ENCODE measurements at regions not wholly inside any gene's neighbourhood (a gene's known extent, or its start where the extent isn't known, plus 50 kb on each side); places are given as distances from the start of the nearest gene placed in this dataset.

DNA sequence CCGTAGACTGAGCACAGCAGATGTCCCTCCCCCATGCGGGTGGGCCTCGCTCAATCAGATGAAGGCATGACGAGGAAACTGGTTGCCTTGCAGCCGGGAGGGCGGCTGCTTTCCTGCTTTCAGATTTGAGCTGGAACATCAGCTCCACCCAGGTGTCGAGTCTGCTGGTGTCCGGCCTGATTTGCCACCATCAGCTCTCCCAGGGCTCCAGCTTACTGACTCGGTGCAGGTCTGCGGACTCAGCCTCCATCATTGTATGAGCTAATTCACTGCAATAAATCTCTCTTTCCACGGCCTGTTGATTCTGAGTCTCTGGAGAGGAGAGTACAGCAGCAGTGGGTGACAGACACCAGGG, 156.2 kb downstream of the KIF26A start:
- TF ChIP-seq, protein P1, sequence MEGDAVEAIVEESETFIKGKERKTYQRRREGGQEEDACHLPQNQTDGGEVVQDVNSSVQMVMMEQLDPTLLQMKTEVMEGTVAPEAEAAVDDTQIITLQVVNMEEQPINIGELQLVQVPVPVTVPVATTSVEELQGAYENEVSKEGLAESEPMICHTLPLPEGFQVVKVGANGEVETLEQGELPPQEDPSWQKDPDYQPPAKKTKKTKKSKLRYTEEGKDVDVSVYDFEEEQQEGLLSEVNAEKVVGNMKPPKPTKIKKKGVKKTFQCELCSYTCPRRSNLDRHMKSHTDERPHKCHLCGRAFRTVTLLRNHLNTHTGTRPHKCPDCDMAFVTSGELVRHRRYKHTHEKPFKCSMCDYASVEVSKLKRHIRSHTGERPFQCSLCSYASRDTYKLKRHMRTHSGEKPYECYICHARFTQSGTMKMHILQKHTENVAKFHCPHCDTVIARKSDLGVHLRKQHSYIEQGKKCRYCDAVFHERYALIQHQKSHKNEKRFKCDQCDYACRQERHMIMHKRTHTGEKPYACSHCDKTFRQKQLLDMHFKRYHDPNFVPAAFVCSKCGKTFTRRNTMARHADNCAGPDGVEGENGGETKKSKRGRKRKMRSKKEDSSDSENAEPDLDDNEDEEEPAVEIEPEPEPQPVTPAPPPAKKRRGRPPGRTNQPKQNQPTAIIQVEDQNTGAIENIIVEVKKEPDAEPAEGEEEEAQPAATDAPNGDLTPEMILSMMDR (conservative IDR thresholded peaks at IDR 0.05; ENCODE audit: low read length) = no peak
- H3K4me3 ChIP-seq (ENCODE audit: low read length) = no peak overlapping the region
- no peak for DNase-seq (ENCODE audit: low read depth)

GRCh38 chr14:104294983-104295680, 156.7 kb downstream of the KIF26A start:
- TF ChIP-seq, protein P1 (conservative IDR thresholded peaks at IDR 0.05; ENCODE audit: low read length) = no peak
- no peak overlapping the region for H3K4me3 ChIP-seq (ENCODE audit: low read length)
- DNase-seq (ENCODE audit: low read depth) = no peak

DNA sequence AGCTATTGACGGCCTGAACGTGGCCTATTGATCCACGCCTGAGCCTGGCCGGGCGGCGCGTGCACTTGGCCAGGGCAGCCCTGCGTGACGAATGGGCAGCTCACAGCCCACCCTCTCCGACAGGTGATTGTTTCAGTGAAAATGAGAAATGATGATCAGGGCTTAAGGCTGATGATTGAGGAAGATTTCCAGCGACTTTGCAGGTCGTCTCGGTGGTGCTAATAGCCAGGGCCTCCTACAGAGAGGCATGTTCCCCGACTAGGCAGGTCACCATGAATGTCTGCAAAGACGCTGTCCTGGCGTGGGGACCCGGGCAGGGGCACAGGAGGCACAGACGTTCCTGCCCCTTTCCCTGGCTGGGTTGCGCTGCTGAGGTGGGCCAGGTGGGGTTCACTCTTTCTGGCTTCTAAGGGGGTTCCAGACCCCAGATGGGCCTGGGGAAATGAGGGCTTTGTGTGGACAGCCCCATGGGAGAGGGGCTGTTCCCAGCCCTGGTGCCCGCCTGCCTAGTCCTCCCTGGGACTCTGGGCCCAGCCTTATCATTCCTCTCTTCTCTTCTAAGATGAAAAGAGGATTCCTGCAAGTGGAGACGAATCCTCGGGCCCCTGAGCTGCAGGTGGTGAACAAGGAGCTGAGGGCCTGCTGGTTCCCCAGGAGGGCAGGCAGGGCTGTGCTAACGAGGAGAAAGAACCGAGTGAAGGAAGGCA, 157.4 kb downstream of the KIF26A start:
- no peak overlapping the region for H3K4me3 ChIP-seq (ENCODE audit: low read length)
- TF ChIP-seq, protein P1 (conservative IDR thresholded peaks at IDR 0.05; ENCODE audit: low read length) = no peak
- no peak for DNase-seq (ENCODE audit: low read depth)

DNA sequence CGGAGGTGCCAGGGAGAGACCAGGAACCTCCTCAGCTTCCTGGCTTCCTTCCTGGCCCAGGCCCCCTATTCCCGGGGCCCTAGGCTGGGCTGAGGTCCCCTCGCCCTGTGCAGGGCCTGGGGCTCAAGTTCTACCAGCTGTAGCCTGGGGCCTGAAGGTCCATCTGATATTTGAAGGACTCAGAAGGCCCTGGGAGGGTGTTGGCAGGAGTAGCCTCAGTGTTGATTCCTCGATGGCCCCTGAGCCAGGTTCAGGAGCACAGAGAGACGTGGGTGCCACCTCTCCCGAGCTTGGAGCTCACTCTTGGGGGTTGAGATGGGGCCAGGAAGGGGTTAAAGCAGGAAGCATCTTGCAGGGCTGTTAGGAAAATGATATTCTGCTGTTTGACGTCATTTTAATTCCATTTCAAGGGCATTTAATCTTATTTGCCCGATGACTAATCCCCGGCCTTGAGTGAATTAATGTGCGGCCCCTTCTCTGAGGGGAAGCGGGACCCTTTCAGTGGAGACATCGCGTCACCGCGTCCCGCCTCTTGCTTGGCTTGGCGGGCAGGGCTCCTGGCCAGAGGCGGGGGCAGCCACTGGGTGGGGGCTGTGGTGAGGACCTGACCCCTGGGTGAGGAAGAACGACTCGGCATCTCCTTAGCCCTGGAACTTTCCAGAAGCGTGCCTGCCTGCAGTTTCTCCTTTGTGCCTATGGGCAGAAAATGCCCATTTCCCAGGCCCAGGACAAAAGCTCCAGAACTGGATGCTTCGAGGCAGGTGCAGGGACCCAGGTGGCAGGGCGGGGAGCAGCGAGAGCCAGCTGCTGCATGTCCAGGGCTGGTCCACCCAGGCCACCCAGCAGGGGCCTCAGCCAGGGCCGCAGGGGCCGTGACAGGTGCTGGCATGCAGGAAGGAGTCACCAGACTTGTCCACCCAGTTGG, 158.3 kb downstream of the KIF26A start:
- no peak overlapping the region for H3K4me3 ChIP-seq (ENCODE audit: low read length)
- no peak for DNase-seq (ENCODE audit: low read depth)
- TF ChIP-seq, protein P1 (conservative IDR thresholded peaks at IDR 0.05; ENCODE audit: low read length) = no peak

DNA sequence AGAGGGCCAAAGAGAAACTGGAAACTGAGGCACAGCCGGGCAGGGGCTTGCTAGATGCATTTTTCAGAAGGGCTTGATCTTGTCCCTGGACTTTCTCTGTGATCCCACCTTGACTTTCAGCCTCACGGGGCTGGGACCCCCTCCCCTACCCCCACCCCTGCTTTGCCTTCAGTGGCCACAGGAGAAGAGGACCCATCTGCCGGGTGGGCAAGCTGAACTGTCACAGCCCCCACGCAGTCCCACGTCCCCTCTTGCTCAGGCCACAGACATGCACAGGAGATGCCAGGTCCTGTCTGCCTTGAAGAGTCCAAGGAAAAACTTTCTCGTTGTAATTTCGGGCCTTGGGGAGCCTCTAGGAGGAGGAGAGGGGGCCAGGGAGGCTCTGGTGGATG, 158.9 kb downstream of the KIF26A start:
- TF ChIP-seq, protein P1 (conservative IDR thresholded peaks at IDR 0.05; ENCODE audit: low read length) = no peak
- no peak for DNase-seq (ENCODE audit: low read depth)
- H3K4me3 ChIP-seq (ENCODE audit: low read length) = no peak overlapping the region

- no peak for DNase-seq (ENCODE audit: low read depth)
- TF ChIP-seq, protein P1 (conservative IDR thresholded peaks at IDR 0.05; ENCODE audit: low read length) = no peak
- H3K4me3 ChIP-seq (ENCODE audit: low read length) = no peak overlapping the region
Observed at GRCh38 chr14:104297721-104298401, 159.5 kb downstream of the KIF26A start.

Data from AG10803 (cell line).